ENCODE measurements at regions not wholly inside any gene's neighbourhood (a gene's known extent, or its start where the extent isn't known, plus 50 kb on each side); places are given as distances from the start of the nearest gene placed in this dataset.
"Not testable (repeated sequence)": the region's sequence is repeated elsewhere in the genome, so short reads cannot be mapped to it uniquely, and the experiment has no call there.

GRCh38 chr6:168934660-168935627 lies 318.7 kb downstream of the THBS2 start:
- intact Hi-C loops (cut with micrococcal nuclease), result no loop called here
- DNase-seq (no peak), ATAC-seq (no peak)

- intact Hi-C loops (cut with micrococcal nuclease); ATAC-seq; DNase-seq: not testable (repeated sequence)
These were observed 321.5 kb downstream of the THBS2 start for GRCh38 chr6:168932171-168932570.

GRCh38 chr6:168931072-168931471 lies 322.6 kb downstream of the THBS2 start:
- intact Hi-C loops (cut with micrococcal nuclease); ATAC-seq; DNase-seq: not testable (repeated sequence)

- ATAC-seq (no peak), DNase-seq (no peak)
- intact Hi-C loops (cut with micrococcal nuclease), result no loop called here
These were observed 323.7 kb downstream of the THBS2 start for GRCh38 chr6:168929871-168930450.

GRCh38 chr6:168928012-168928411 lies 325.6 kb downstream of the THBS2 start:
- DNase-seq (no peak), ATAC-seq (no peak)
- intact Hi-C loops (cut with micrococcal nuclease), result no loop called here

- ATAC-seq (no peak), DNase-seq (no peak)
- intact Hi-C loops (cut with micrococcal nuclease), result no loop called here
These were observed 326.6 kb downstream of the THBS2 start for GRCh38 chr6:168927026-168927425.

GRCh38 chr6:168926306-168926705 lies 327.3 kb downstream of the THBS2 start:
- intact Hi-C loops (cut with micrococcal nuclease), result no loop called here
- ATAC-seq (no peak), DNase-seq (no peak)

- DNase-seq (no peak), ATAC-seq (no peak)
- intact Hi-C loops (cut with micrococcal nuclease), result no loop called here
These were observed 328.0 kb downstream of the THBS2 start for GRCh38 chr6:168925671-168926070.

GRCh38 chr6:168923171-168923570 lies 330.5 kb downstream of the THBS2 start:
- no peak for DNase-seq
- no peak for ATAC-seq

GRCh38 chr6:168922436-168922835 lies 331.2 kb downstream of the THBS2 start:
- intact Hi-C loops (cut with micrococcal nuclease), result no loop called here
- ATAC-seq (no peak), DNase-seq (no peak)

More at GRCh38 chr6:168923171-168923570, 330.5 kb downstream of the THBS2 start:
- intact Hi-C loops (cut with micrococcal nuclease), result no loop called here

GRCh38 chr6:168920289-168920688 lies 333.4 kb downstream of the THBS2 start:
- DNase-seq (no peak), ATAC-seq (no peak)
- intact Hi-C loops (cut with micrococcal nuclease), result no loop called here

- intact Hi-C loops (cut with micrococcal nuclease), result no loop called here
- DNase-seq (no peak), ATAC-seq (no peak)
These were observed 334.0 kb downstream of the THBS2 start for GRCh38 chr6:168919470-168920179.

GRCh38 chr6:168916576-168917211 lies 337.0 kb downstream of the THBS2 start:
- intact Hi-C loops (cut with micrococcal nuclease), result no loop called here
- ATAC-seq, result peak; percentile 27
- no peak for DNase-seq

- intact Hi-C loops (cut with micrococcal nuclease), result no loop called here
- DNase-seq (no peak), ATAC-seq (no peak)
These were observed 337.8 kb downstream of the THBS2 start for GRCh38 chr6:168915855-168916254.

- intact Hi-C loops (cut with micrococcal nuclease), result no loop called here
- ATAC-seq (no peak), DNase-seq (no peak)
These were observed 338.4 kb downstream of the THBS2 start for GRCh38 chr6:168915242-168915641.

GRCh38 chr6:168913866-168914469 lies 339.7 kb downstream of the THBS2 start:
- ATAC-seq (no peak), DNase-seq (no peak)
- intact Hi-C loops (cut with micrococcal nuclease), result no loop called here

GRCh38 chr6:168913231-168913865 lies 340.3 kb downstream of the THBS2 start:
- ATAC-seq; intact Hi-C loops (cut with micrococcal nuclease); DNase-seq: not testable (repeated sequence)

GRCh38 chr6:168909288-168909687 lies 344.4 kb downstream of the THBS2 start:
- ATAC-seq, result no peak
- intact Hi-C loops (cut with micrococcal nuclease), result no loop called here
- DNase-seq, result no peak

- no peak for DNase-seq
- intact Hi-C loops (cut with micrococcal nuclease), result no loop called here
- ATAC-seq, result no peak
These were observed 344.8 kb downstream of the THBS2 start for GRCh38 chr6:168908887-168909286.
